ENCODE measurements at regions not wholly inside any gene's neighbourhood (a gene's known extent, or its start where the extent isn't known, plus 50 kb on each side); places are given as distances from the start of the nearest gene placed in this dataset.

- H3K27me3 Mint-ChIP-seq (ENCODE audit: low read depth), result peaks cover 6% of the 10 kb centered on the region
- TF ChIP-seq, protein P1, sequence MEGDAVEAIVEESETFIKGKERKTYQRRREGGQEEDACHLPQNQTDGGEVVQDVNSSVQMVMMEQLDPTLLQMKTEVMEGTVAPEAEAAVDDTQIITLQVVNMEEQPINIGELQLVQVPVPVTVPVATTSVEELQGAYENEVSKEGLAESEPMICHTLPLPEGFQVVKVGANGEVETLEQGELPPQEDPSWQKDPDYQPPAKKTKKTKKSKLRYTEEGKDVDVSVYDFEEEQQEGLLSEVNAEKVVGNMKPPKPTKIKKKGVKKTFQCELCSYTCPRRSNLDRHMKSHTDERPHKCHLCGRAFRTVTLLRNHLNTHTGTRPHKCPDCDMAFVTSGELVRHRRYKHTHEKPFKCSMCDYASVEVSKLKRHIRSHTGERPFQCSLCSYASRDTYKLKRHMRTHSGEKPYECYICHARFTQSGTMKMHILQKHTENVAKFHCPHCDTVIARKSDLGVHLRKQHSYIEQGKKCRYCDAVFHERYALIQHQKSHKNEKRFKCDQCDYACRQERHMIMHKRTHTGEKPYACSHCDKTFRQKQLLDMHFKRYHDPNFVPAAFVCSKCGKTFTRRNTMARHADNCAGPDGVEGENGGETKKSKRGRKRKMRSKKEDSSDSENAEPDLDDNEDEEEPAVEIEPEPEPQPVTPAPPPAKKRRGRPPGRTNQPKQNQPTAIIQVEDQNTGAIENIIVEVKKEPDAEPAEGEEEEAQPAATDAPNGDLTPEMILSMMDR (IDR thresholded peaks at IDR 0.05; ENCODE audit: unreplicated experiment), result no peak
- no peak overlapping the region for H3K4me3 Mint-ChIP-seq
- H3K36me3 Mint-ChIP-seq, result no peaks in the 10 kb centered on the region
- no peak overlapping the region for H3K27ac Mint-ChIP-seq
- H3K9me3 Mint-ChIP-seq, result peaks cover 11% of the 10 kb centered on the region
- no peaks in the 10 kb centered on the region for H3K4me1 Mint-ChIP-seq
- DNase-seq (ENCODE audit: low spot score in 2 of 2, unreplicated experiment in 2 of 2), result no peak
These were observed 52.8 kb upstream of the IL1RAPL2 start for GRCh38 chrX:104513162-104513561.

DNA sequence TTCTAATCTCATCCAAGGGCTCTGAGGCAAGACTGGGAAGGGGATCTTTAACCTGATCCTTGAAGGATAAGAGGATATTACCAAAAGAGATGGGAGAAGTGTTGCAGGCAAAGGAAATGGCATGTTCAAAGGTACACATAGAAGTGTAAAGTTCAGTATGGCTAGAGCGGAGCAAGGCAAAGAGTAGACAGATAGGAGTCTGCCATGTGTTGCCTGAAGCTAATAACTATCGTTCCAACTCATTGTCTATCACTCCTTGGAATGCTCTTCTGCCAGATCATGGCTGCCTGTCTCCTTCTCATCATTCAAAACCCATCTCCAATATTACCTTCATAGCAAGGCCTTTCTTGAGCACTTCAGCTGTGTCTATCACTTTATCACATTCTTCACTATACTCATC lies 55.2 kb upstream of the IL1RAPL2 start:
- H3K27ac Mint-ChIP-seq, result no peak overlapping the region
- no peak overlapping the region for H3K4me3 Mint-ChIP-seq
- TF ChIP-seq, protein P1 (IDR thresholded peaks at IDR 0.05; ENCODE audit: unreplicated experiment), result no peak
- no peak for DNase-seq (ENCODE audit: low spot score in 2 of 2, unreplicated experiment in 2 of 2)
- no peaks in the 10 kb centered on the region for H3K36me3 Mint-ChIP-seq
- peaks cover 18% of the 10 kb centered on the region for H3K9me3 Mint-ChIP-seq
- H3K27me3 Mint-ChIP-seq (ENCODE audit: low read depth), result peaks cover 4% of the 10 kb centered on the region
- H3K4me1 Mint-ChIP-seq, result no peaks in the 10 kb centered on the region

GRCh38 chrX:104502460-104502859 lies 63.5 kb upstream of the IL1RAPL2 start:
- no peak for DNase-seq (ENCODE audit: low spot score in 2 of 2, unreplicated experiment in 2 of 2)
- peaks cover 11% of the 10 kb centered on the region for H3K4me1 Mint-ChIP-seq
- H3K4me3 Mint-ChIP-seq, result no peak overlapping the region
- H3K27ac Mint-ChIP-seq, result no peak overlapping the region
- H3K36me3 Mint-ChIP-seq, result no peaks in the 10 kb centered on the region
- peaks cover 22% of the 10 kb centered on the region for H3K9me3 Mint-ChIP-seq
- H3K27me3 Mint-ChIP-seq (ENCODE audit: low read depth), result no peaks in the 10 kb centered on the region
- TF ChIP-seq, protein P1 (IDR thresholded peaks at IDR 0.05; ENCODE audit: unreplicated experiment), result no peak

DNA sequence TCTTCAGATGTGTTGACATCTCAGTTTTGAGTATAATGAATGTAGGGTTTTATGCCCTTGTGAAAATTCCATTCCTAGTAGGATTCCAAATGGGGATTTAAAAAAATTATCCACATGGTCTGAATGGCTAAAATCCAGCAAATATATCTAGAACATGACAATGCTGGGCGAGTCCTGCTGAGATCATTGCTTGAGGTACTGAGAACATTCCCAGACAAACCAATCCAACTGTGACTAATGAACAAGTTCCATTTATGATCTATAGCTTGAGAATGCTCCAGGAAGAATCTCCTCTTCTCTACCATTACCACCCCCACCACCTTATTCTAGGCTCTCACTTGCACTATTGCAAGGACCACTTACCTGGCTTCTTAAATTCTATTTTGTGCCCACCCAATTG lies 77.2 kb upstream of the IL1RAPL2 start:
- TF ChIP-seq, protein P1 (IDR thresholded peaks at IDR 0.05; ENCODE audit: unreplicated experiment), result no peak
- H3K27me3 Mint-ChIP-seq (ENCODE audit: low read depth), result peaks cover 11% of the 10 kb centered on the region
- DNase-seq (ENCODE audit: low spot score in 2 of 2, unreplicated experiment in 2 of 2), result no peak
- H3K36me3 Mint-ChIP-seq, result no peaks in the 10 kb centered on the region
- H3K4me1 Mint-ChIP-seq, result no peaks in the 10 kb centered on the region
- no peak overlapping the region for H3K27ac Mint-ChIP-seq
- peaks cover 35% of the 10 kb centered on the region for H3K9me3 Mint-ChIP-seq
- no peak overlapping the region for H3K4me3 Mint-ChIP-seq

- peaks cover 40% of the 10 kb centered on the region for H3K9me3 Mint-ChIP-seq
- H3K4me3 Mint-ChIP-seq, result no peak overlapping the region
- H3K36me3 Mint-ChIP-seq, result no peaks in the 10 kb centered on the region
These were observed 79.3 kb upstream of the IL1RAPL2 start for GRCh38 chrX:104486691-104487090.

More at GRCh38 chrX:104486691-104487090, 79.3 kb upstream of the IL1RAPL2 start:
- Mint-ChIP-seq H3K27ac (no peak overlapping the region), H3K27me3 (ENCODE audit: low read depth) (peaks cover 11% of the 10 kb centered on the region), H3K4me1 (no peaks in the 10 kb centered on the region)
- TF ChIP-seq, protein P1 (IDR thresholded peaks at IDR 0.05; ENCODE audit: unreplicated experiment), result no peak
- DNase-seq (ENCODE audit: low spot score in 2 of 2, unreplicated experiment in 2 of 2), result no peak

Data from mesothelial cell of epicardium (in vitro differentiated cells).